Loucy (cell line): ENCODE measurements at regions not wholly inside any gene's neighbourhood (a gene's known extent, or its start where the extent isn't known, plus 50 kb on each side); places are given as distances from the start of the nearest gene placed in this dataset.

Experiments used
- H2AFZ ChIP-seq: fragments of 200-600 bp; sonication (generic); 2 replicates; pipeline ENCODE4 v1.6.0; 2016; ENCODE audit warnings: antibody characterized with exemption, mild to moderate bottlenecking, low read length, moderate library complexity
- H3F3A ChIP-seq: fragments of 200-600 bp; 2 replicates; pipeline ENCODE4 v1.6.0; 2016; ENCODE audit warnings: antibody characterized with exemption, low read depth, mild to moderate bottlenecking
- H3K27me3 ChIP-seq: fragments of 200-600 bp; sonication (generic); 2 replicates; pipeline ENCODE4 v1.6.1; 2014; ENCODE audit warnings: low read length, mild to moderate bottlenecking; ENCODE audit not compliant: insufficient read depth, poor library complexity, severe bottlenecking
- H3K36me3 ChIP-seq: fragments of 200-600 bp; sonication (generic); 2 replicates; pipeline ENCODE4 v1.6.1; 2016; ENCODE audit warnings: low read length; ENCODE audit not compliant: insufficient read depth
- H3K4me1 ChIP-seq: fragments of 200-600 bp; sonication (generic); 2 replicates; pipeline ENCODE4 v1.5.1; 2014; ENCODE audit warnings: low read length, mild to moderate bottlenecking; ENCODE audit not compliant: insufficient read depth, poor library complexity, severe bottlenecking
- H3K4me2 ChIP-seq: fragments of 200-600 bp; sonication (generic); 2 replicates; pipeline ENCODE4 v1.6.0; 2014; ENCODE audit warnings: antibody characterized with exemption, low read length, low read depth, mild to moderate bottlenecking; ENCODE audit not compliant: poor library complexity, severe bottlenecking
- H3K4me3 ChIP-seq: fragments of 200-600 bp; sonication (generic); 2 replicates; pipeline ENCODE4 v1.5.1; 2014; ENCODE audit warnings: low read length, mild to moderate bottlenecking, mixed read lengths; ENCODE audit not compliant: poor library complexity, severe bottlenecking
- H3K79me2 ChIP-seq: fragments of 200-600 bp; sonication (generic); 2 replicates; pipeline ENCODE4 v1.6.1; 2014; ENCODE audit warnings: low read length; ENCODE audit not compliant: insufficient read depth
- H3K9ac ChIP-seq: fragments of 200-600 bp; sonication (generic); 2 replicates; pipeline ENCODE4 v1.6.0; 2014; ENCODE audit warnings: mild to moderate bottlenecking, low read depth, low read length, moderate library complexity; ENCODE audit not compliant: poor library complexity, severe bottlenecking
- H3K9me2 ChIP-seq: fragments of 200-600 bp; sonication (generic); replicated peaks from 2 replicates; pipeline ENCODE4 v1.6.1; 2016; ENCODE audit warnings: low read depth, low read length, mixed read lengths
- H3K9me3 ChIP-seq: fragments of 200-600 bp; sonication (generic); 2 replicates; pipeline ENCODE4 v1.6.1; 2014; ENCODE audit warnings: mild to moderate bottlenecking, antibody characterized with exemption, low read length, low read depth; ENCODE audit not compliant: insufficient read depth
- H4K20me1 ChIP-seq: fragments of 200-600 bp; sonication (generic); 2 replicates; pipeline ENCODE4 v1.6.0; 2014; ENCODE audit warnings: antibody characterized with exemption, low read length, mild to moderate bottlenecking; ENCODE audit not compliant: insufficient read depth, poor library complexity, severe bottlenecking
- CTCF ChIP-seq: fragments of 200-600 bp; sonication (generic); conservative IDR thresholded peaks from 2 replicates; pipeline ENCODE4 v1.5.1; 2014; ENCODE audit warnings: mild to moderate bottlenecking, antibody characterized with exemption, low read length
- EZH2phosphoT487 ChIP-seq: fragments of 200-600 bp; IDR thresholded peaks from 2 replicates; pipeline ENCODE4 v1.6.1; 2018; ENCODE audit warnings: antibody characterized with exemption, mild to moderate bottlenecking, moderate library complexity, borderline replicate concordance

- no peak overlapping the region for H2AFZ ChIP-seq
- peaks cover 1% of the 10 kb centered on the region; the same call in 1 of the 2 replicates for H3K9me3 ChIP-seq
- H3K36me3 ChIP-seq, result no peaks in the 10 kb centered on the region
Measured at GRCh38 chr2:181290182-181290581, 167.0 kb upstream of the ITGA4 start.

GRCh38 chr2:181294979-181295378, 162.2 kb upstream of the ITGA4 start:
- no peak overlapping the region for H3K4me2 ChIP-seq
- H3K9me3 ChIP-seq, result peaks cover 16% of the 10 kb centered on the region; the same call in 1 of the 2 replicates
- H3F3A ChIP-seq, result 0 out of 2 replicates have a peak, but pooled peaks cover 3% of the 10 kb centered on the region
- H3K9me2 ChIP-seq, result no peaks in the 10 kb centered on the region
- H2AFZ ChIP-seq, result no peak overlapping the region
- no peak overlapping the region for H3K9ac ChIP-seq
- no peaks in the 10 kb centered on the region for H3K79me2 ChIP-seq
- peaks cover 4% of the 10 kb centered on the region; the same call in 1 of the 2 replicates for H3K36me3 ChIP-seq
- H3K27me3 ChIP-seq, result no peaks in the 10 kb centered on the region
- TF ChIP-seq EZH2phosphoT487, result no peak
- no peak for TF ChIP-seq CTCF
- H4K20me1 ChIP-seq, result no peaks in the 10 kb centered on the region
- no peak overlapping the region for H3K4me3 ChIP-seq
- peaks cover 8% of the 10 kb centered on the region for H3K4me1 ChIP-seq

More at GRCh38 chr2:181290182-181290581, 167.0 kb upstream of the ITGA4 start:
- Histone ChIP-seq H3K4me1 (no peaks in the 10 kb centered on the region), H3K9ac (no peak overlapping the region), H3K9me2 (no peaks in the 10 kb centered on the region), H3K4me2 (no peak overlapping the region), H3F3A (no peaks in the 10 kb centered on the region), H3K79me2 (no peaks in the 10 kb centered on the region; the same call in 1 of the 2 replicates), H3K27me3 (no peaks in the 10 kb centered on the region), H3K4me3 (no peak overlapping the region), H4K20me1 (no peaks in the 10 kb centered on the region)
- no peak for TF ChIP-seq CTCF

GRCh38 chr2:181300600-181301291, 156.4 kb upstream of the ITGA4 start:
- Histone ChIP-seq H3K9me3 (peaks cover 9% of the 10 kb centered on the region; the same call in 1 of the 2 replicates), H4K20me1 (no peaks in the 10 kb centered on the region), H3K4me1 (peaks cover 51% of the 10 kb centered on the region), H3K4me2 (peak overlapping the region; percentile 65), H3K4me3 (peak overlapping the region; percentile 44), H3K27me3 (no peaks in the 10 kb centered on the region), H3K9ac (peak overlapping the region; percentile 51), H3K9me2 (no peaks in the 10 kb centered on the region), H3K36me3 (peaks cover 4% of the 10 kb centered on the region; the same call in 1 of the 2 replicates), H3F3A (peaks cover 11% of the 10 kb centered on the region), H2AFZ (no peak overlapping the region), H3K79me2 (peaks cover 26% of the 10 kb centered on the region; the same call in 1 of the 2 replicates)
- no peak for TF ChIP-seq CTCF
- TF ChIP-seq EZH2phosphoT487, result 0 out of 2 replicates have a peak, but pooled peaks have one; percentile 21
